ENCODE measurements at regions not wholly inside any gene's neighbourhood (a gene's known extent, or its start where the extent isn't known, plus 50 kb on each side); places are given as distances from the start of the nearest gene placed in this dataset.

DNA sequence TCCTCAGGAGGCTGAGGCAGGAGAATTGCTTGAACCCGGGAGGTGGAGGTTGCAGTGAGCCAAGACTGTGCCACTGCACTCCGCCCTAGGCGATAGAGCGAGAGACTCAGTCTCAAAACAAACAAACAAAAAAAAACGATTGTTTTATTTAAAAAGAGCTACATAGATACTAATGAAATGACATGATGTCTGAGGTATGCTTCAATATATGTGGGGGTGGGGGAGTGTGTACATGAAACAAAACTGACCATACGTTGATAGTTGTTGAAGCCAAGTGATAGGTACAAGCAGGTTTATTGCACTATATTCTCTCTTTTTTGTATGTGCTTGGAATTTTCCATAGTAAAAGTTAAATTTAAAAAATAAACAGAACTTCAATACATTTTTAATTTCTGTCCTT, 240.1 kb downstream of the TFAP2A start:
- TF ChIP-seq, protein P1, sequence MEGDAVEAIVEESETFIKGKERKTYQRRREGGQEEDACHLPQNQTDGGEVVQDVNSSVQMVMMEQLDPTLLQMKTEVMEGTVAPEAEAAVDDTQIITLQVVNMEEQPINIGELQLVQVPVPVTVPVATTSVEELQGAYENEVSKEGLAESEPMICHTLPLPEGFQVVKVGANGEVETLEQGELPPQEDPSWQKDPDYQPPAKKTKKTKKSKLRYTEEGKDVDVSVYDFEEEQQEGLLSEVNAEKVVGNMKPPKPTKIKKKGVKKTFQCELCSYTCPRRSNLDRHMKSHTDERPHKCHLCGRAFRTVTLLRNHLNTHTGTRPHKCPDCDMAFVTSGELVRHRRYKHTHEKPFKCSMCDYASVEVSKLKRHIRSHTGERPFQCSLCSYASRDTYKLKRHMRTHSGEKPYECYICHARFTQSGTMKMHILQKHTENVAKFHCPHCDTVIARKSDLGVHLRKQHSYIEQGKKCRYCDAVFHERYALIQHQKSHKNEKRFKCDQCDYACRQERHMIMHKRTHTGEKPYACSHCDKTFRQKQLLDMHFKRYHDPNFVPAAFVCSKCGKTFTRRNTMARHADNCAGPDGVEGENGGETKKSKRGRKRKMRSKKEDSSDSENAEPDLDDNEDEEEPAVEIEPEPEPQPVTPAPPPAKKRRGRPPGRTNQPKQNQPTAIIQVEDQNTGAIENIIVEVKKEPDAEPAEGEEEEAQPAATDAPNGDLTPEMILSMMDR (IDR thresholded peaks at IDR 0.05) = no peak
- TF ChIP-seq POLR2A (IDR thresholded peaks at IDR 0.05) (no peak), POLR2AphosphoS5 (IDR thresholded peaks at IDR 0.05; ENCODE audit: insufficient read depth in 1 of 2, low read depth in 1 of 2) (no peak)

Data from vagina (tissue), 2 donors.